ENCODE measurements at regions not wholly inside any gene's neighbourhood (a gene's known extent, or its start where the extent isn't known, plus 50 kb on each side); places are given as distances from the start of the nearest gene placed in this dataset.

DNA sequence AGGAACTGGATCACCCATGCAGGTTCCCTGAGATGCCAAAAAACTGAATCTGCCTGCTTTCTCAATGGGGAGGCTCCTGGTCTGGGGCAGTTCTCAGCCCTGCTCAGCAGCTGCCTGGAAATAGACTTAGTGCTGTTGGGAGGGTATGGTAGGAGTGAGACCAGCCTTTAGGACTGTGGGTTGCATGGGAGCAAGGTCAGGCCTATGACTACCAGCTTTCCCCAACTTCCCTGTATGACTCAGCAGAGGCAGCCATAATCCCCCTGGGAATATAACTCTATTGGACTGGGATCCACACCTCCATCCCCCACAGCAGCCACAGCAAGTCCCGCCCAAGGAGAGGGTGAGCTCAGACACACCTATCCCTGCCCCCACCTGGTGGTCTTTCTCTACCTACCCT is 87.0 kb downstream of the CFAP44 start:
- Histone ChIP-seq H4K20me1 (ENCODE audit: insufficient read depth, low read length) (no peaks in the 10 kb centered on the region), H3K36me3 (ENCODE audit: insufficient read depth, low read length) (no peaks in the 10 kb centered on the region), H3K4me2 (ENCODE audit: low read length) (no peak overlapping the region), H3K4me3 (ENCODE audit: low read depth, low read length, poor library complexity, severe bottlenecking) (no peak overlapping the region), H3K9me2 (ENCODE audit: insufficient read depth, low read length) (no peaks in the 10 kb centered on the region), H2AFZ (ENCODE audit: low read length) (no peak overlapping the region), H3K79me2 (ENCODE audit: insufficient read depth, low read depth, low read length) (no peaks in the 10 kb centered on the region), H3K27ac (ENCODE audit: low read depth, low read length, poor library complexity, severe bottlenecking) (no peak overlapping the region), H3K9me3 (ENCODE audit: low read length) (no peaks in the 10 kb centered on the region), H3K4me1 (ENCODE audit: insufficient read depth, low read length, poor library complexity, severe bottlenecking) (no peaks in the 10 kb centered on the region)
- no TSS peak for BruUV-seq (replicated peaks)
- CTCF ChIA-PET (ENCODE audit: unreplicated experiment) = no interaction called here
- DNase-seq (ENCODE audit: low spot score) = no peak
- intact Hi-C loops (cut with micrococcal nuclease; ENCODE audit: unreplicated experiment) = loop anchor here (10.0 kb wide), 1 partner anchor 220 kb away; no protein-coding TSS in a partner anchor
- TF ChIP-seq CTCF (conservative IDR thresholded peaks at IDR 0.05; ENCODE audit: low read length) (no peak), EZH2phosphoT487 (IDR thresholded peaks at IDR 0.05; ENCODE audit: borderline replicate concordance, low read depth, low read length) (no peak)
- POLR2A ChIA-PET = no interaction called here

GRCh38 chr3:113353678-113354077 is 87.6 kb downstream of the CFAP44 start:
- Histone ChIP-seq H3K36me3 (ENCODE audit: insufficient read depth, low read length) (no peaks in the 10 kb centered on the region), H3K4me2 (ENCODE audit: low read length) (no peak overlapping the region), H3K4me1 (ENCODE audit: insufficient read depth, low read length, poor library complexity, severe bottlenecking) (no peaks in the 10 kb centered on the region), H3K9me3 (ENCODE audit: low read length) (no peaks in the 10 kb centered on the region), H3K79me2 (ENCODE audit: insufficient read depth, low read depth, low read length) (no peaks in the 10 kb centered on the region), H3K27ac (ENCODE audit: low read depth, low read length, poor library complexity, severe bottlenecking) (no peak overlapping the region), H4K20me1 (ENCODE audit: insufficient read depth, low read length) (no peaks in the 10 kb centered on the region), H3K9me2 (ENCODE audit: insufficient read depth, low read length) (no peaks in the 10 kb centered on the region), H2AFZ (ENCODE audit: low read length) (no peak overlapping the region), H3K4me3 (ENCODE audit: low read depth, low read length, poor library complexity, severe bottlenecking) (no peak overlapping the region)
- BruUV-seq (replicated peaks) = no TSS peak
- ChIA-PET POLR2A (interaction anchor here (0.7 kb wide), 1 partner anchor 1937 kb away, joined by 3 read pairs; no protein-coding TSS in a partner anchor), CTCF (ENCODE audit: unreplicated experiment) (no interaction called here)
- intact Hi-C loops (cut with micrococcal nuclease; ENCODE audit: unreplicated experiment) = loop anchor here (10.0 kb wide), 1 partner anchor 221 kb away; no protein-coding TSS in a partner anchor
- TF ChIP-seq CTCF (conservative IDR thresholded peaks at IDR 0.05; ENCODE audit: low read length) = no peak
- no peak for TF ChIP-seq EZH2phosphoT487 (IDR thresholded peaks at IDR 0.05; ENCODE audit: borderline replicate concordance, low read depth, low read length)
- DNase-seq (ENCODE audit: low spot score) = no peak

GRCh38 chr3:113340785-113341184 is 100.5 kb downstream of the CFAP44 start:
- CTCF ChIA-PET (ENCODE audit: unreplicated experiment) = no interaction called here
- no TSS peak for BruUV-seq (replicated peaks)

More at GRCh38 chr3:113340785-113341184, 100.5 kb downstream of the CFAP44 start:
- intact Hi-C loops (cut with micrococcal nuclease; ENCODE audit: unreplicated experiment) = no loop called here
- Histone ChIP-seq H3K4me3 (ENCODE audit: low read depth, low read length, poor library complexity, severe bottlenecking) (no peak overlapping the region), H3K9me2 (ENCODE audit: insufficient read depth, low read length) (no peaks in the 10 kb centered on the region), H3K4me2 (ENCODE audit: low read length) (no peak overlapping the region), H3K27ac (ENCODE audit: low read depth, low read length, poor library complexity, severe bottlenecking) (no peak overlapping the region), H2AFZ (ENCODE audit: low read length) (no peak overlapping the region), H3K79me2 (ENCODE audit: insufficient read depth, low read depth, low read length) (no peaks in the 10 kb centered on the region), H3K4me1 (ENCODE audit: insufficient read depth, low read length, poor library complexity, severe bottlenecking) (no peaks in the 10 kb centered on the region), H4K20me1 (ENCODE audit: insufficient read depth, low read length) (no peaks in the 10 kb centered on the region), H3K9me3 (ENCODE audit: low read length) (no peaks in the 10 kb centered on the region), H3K36me3 (ENCODE audit: insufficient read depth, low read length) (no peaks in the 10 kb centered on the region)
- POLR2A ChIA-PET = no interaction called here
- DNase-seq (ENCODE audit: low spot score) = no peak
- TF ChIP-seq EZH2phosphoT487 (IDR thresholded peaks at IDR 0.05; ENCODE audit: borderline replicate concordance, low read depth, low read length) (no peak), CTCF (conservative IDR thresholded peaks at IDR 0.05; ENCODE audit: low read length) (no peak)

All from OCI-LY7 (cell line).